Kidney epithelial cell (primary cell): ENCODE measurements at regions not wholly inside any gene's neighbourhood (a gene's known extent, or its start where the extent isn't known, plus 50 kb on each side); places are given as distances from the start of the nearest gene placed in this dataset.

Experiments used
- DNase-seq: peaks from one replicate; pipeline ENCODE4 v3.0.0-alpha.2; 2010; ENCODE audit warnings: low read depth
- H3K27me3 ChIP-seq: 2 replicates; pipeline ENCODE4 v1.6.0; 2011; ENCODE audit warnings: low read length; ENCODE audit not compliant: control insufficient read depth, insufficient read depth
- H3K36me3 ChIP-seq: 2 replicates; pipeline ENCODE4 v1.5.1; 2011; ENCODE audit warnings: low read length; ENCODE audit not compliant: control insufficient read depth, insufficient read depth
- H3K4me3 ChIP-seq: 2 replicates; pipeline ENCODE4 v1.5.1; 2011; ENCODE audit warnings: low read depth, mild to moderate bottlenecking, control low read depth, low read length
- TF ChIP-seq, protein P1 (sequence below): IDR thresholded peaks from 2 replicates; pipeline ENCODE4 v1.5.1; 2011; ENCODE audit warnings: mild to moderate bottlenecking, moderate library complexity, low read length, control low read depth, inconsistent platforms; ENCODE audit not compliant: insufficient read depth, poor library complexity, severe bottlenecking

DNA sequence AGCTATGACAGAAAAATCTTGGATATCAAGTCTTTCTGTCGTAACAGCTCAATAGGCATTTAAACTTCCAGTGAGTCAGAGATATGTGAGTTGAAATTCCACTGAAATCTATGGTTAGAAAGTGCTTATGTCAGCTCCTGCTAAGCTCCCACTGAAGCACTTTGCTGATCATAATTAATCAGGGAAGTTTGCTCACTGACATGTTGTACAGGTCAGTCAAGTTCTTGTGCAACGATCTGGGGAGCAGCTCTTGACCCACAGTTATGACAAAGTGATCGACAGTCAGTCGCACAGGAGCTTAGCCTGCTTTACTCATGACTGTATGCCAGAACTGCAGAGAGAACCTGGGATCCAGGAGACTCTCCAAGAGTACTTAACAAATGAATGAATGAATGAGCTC is 453.5 kb downstream of the SOX2 start:
- Histone ChIP-seq H3K27me3 (no peaks in the 10 kb centered on the region), H3K4me3 (no peak overlapping the region), H3K36me3 (no peaks in the 10 kb centered on the region)
- peak; percentile 59 for DNase-seq
- TF ChIP-seq, protein P1, sequence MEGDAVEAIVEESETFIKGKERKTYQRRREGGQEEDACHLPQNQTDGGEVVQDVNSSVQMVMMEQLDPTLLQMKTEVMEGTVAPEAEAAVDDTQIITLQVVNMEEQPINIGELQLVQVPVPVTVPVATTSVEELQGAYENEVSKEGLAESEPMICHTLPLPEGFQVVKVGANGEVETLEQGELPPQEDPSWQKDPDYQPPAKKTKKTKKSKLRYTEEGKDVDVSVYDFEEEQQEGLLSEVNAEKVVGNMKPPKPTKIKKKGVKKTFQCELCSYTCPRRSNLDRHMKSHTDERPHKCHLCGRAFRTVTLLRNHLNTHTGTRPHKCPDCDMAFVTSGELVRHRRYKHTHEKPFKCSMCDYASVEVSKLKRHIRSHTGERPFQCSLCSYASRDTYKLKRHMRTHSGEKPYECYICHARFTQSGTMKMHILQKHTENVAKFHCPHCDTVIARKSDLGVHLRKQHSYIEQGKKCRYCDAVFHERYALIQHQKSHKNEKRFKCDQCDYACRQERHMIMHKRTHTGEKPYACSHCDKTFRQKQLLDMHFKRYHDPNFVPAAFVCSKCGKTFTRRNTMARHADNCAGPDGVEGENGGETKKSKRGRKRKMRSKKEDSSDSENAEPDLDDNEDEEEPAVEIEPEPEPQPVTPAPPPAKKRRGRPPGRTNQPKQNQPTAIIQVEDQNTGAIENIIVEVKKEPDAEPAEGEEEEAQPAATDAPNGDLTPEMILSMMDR = no peak

DNA sequence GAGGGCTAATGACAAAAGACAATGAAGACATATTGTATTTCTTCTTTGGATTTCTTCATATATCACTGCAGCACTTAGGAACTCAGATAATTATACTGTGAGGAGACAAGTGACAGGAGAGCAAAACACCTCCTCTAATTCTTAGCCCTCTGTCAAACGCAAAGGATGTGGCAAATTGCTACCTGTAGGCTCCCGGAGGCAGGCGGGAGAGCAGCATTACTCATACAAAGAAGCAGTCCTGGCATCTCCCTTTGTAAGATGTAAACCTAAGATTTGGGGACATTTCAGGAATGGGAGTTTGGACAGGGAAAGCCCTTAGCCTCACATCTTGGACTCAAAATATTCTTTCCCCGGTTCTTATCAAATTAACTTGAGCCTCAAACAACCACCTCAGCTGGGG is 460.8 kb downstream of the SOX2 start:
- no peaks in the 10 kb centered on the region for H3K36me3 ChIP-seq
- no peak for DNase-seq
- TF ChIP-seq, protein P1 = no peak
- no peak overlapping the region for H3K4me3 ChIP-seq
- H3K27me3 ChIP-seq = no peaks in the 10 kb centered on the region

DNA sequence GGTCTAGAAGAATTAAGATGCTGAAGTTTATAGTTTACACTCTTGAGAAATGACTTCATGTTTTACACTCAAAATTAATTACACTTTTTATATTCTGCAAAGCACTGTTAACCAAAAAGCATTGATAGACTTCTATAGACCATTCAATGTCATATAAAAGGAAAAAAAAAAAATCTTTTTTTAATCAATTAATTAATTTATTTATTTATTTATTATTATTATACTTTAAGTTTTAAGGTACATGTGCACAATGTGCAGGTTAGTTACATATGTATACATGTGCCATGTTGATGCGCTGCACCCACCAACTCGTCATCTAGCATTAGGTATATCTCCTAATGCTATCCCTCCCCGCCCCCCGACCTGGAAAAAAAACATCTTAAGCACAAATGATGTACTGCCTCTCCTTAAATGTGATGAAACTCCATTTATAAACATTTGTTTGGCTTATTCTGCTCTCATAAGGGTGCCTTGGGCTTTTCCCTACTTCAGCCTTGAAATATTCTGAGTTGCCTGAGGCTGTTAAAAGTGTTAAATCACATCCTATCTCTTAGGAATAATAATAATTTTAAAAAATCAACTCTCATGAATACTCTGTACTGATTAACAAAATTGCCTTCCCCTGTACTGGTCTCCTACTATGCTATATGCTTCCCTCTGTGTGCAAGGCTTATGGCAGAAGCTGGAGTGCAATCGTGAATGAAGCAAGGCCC is 466.9 kb downstream of the SOX2 start:
- Histone ChIP-seq H3K4me3 (no peak overlapping the region), H3K27me3 (no peaks in the 10 kb centered on the region), H3K36me3 (no peaks in the 10 kb centered on the region)
- no peak for DNase-seq
- TF ChIP-seq, protein P1 = no peak

DNA sequence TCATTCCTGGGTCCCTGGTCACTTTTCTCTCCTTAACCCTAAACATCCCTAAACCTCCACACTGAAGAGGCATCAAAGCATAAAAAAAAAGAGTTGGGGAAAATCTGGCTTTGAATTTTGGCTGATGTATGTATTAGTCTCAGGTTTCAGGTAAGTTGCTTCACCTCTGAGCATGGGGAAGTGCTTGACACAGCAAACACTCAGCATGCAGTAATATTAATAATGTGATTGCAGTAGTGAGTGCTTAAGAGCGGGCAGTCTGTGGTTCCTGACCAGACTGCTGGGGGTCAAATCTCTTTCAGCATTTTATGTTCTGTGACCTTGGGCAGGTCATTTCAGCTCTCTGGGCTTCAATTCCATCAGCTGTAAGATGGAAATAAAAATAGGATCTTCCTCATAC is 467.9 kb downstream of the SOX2 start:
- TF ChIP-seq, protein P1 = no peak
- DNase-seq = no peak
- H3K4me3 ChIP-seq = no peak overlapping the region
- H3K27me3 ChIP-seq = no peaks in the 10 kb centered on the region
- no peaks in the 10 kb centered on the region for H3K36me3 ChIP-seq

DNA sequence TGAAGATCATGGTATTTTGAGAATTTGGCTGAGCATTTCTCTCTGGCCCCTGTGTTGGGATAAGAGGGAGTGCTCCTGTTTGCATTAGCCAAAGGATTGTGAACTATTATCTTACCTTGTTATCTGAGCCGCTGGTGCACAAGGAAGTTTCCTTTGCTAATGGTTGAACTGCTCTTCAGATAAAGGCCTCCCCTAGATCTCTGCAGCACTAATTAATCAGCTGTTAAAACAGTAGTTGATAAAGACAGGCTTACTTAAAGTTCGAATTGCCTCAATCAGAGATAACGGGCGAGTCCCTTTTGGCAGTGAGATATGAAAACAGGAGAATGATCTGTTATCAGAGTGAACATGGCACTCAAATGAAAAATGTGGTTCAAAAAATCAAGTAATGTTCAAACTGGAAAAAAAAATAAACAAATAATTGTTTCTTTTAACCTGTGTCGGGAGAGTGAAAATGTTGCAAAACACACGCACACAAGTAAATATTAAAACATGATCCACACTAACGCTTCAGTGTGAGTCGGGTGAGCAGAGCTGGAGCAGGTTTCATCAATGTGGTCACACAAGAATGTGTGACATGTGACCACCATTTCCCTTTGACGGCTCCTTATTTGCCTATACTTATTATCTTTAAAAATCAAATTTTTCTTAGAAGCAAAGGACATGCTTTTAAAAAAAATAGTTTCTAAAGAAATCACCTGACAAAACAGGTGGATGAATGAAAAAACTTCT is 469.1 kb downstream of the SOX2 start:
- Histone ChIP-seq H3K27me3 (no peaks in the 10 kb centered on the region), H3K4me3 (no peak overlapping the region), H3K36me3 (no peaks in the 10 kb centered on the region)
- DNase-seq = no peak
- TF ChIP-seq, protein P1 = no peak
